Heart right ventricle (tissue), 16 donors: ENCODE measurements at regions not wholly inside any gene's neighbourhood (a gene's known extent, or its start where the extent isn't known, plus 50 kb on each side); places are given as distances from the start of the nearest gene placed in this dataset.

Experiments
- ATAC-seq, 8 donors: fragments of 200-7000 bp; cut with Tn5 transposase; one replicate each; pipeline ENCODE4 v1.9.1; 2020; ENCODE audit warnings: mild to moderate bottlenecking in 8 of 8, moderate library complexity in 8 of 8, moderate number of reproducible peaks in 1 of 8
- DNase-seq, 2 donors: peaks; one replicate each; pipeline ENCODE4 v3.0.0-alpha.2; 2020
- H3K27ac ChIP-seq, 10 donors: fragments of 200-600 bp; sonication (generic) in 2 of 10; one replicate each; pipeline versions ENCODE4 v1.5.0 to v1.8.0; 2020 to 2022; ENCODE audit warnings: mild to moderate bottlenecking in 3 of 10
- H3K27me3 ChIP-seq, 7 donors: fragments of 200-600 bp; one replicate each; pipeline ENCODE4 v1.8.0; 2021 to 2022; ENCODE audit warnings: mild to moderate bottlenecking in 2 of 7
- H3K36me3 ChIP-seq, 9 donors: fragments of 200-600 bp; sonication (generic) in 1 of 9; one replicate each; pipeline versions ENCODE4 v1.5.0 to v1.8.0; 2020 to 2022; ENCODE audit warnings: mild to moderate bottlenecking in 2 of 9
- H3K4me1 ChIP-seq, 9 donors: fragments of 200-600 bp; sonication (generic) in 1 of 9; one replicate each; pipeline versions ENCODE4 v1.5.0 to v1.8.0; 2020 to 2022; ENCODE audit warnings: mild to moderate bottlenecking in 4 of 9
- H3K4me3 ChIP-seq, 10 donors: fragments of 200-600 bp; sonication (generic) in 2 of 10; one replicate each; pipeline versions ENCODE4 v1.5.0 to v1.8.0; 2020 to 2022; ENCODE audit warnings: mild to moderate bottlenecking in 7 of 10, moderate library complexity in 2 of 10
- H3K9me3 ChIP-seq, 11 donors: fragments of 200-600 bp in 10 of 11; sonication (generic) in 2 of 11; one replicate each; pipeline versions ENCODE4 v1.5.0 to v1.8.0; 2013 to 2022; ENCODE audit warnings: mild to moderate bottlenecking in 2 of 11, control low read depth in 1 of 11, moderate library complexity in 1 of 11
- CTCF ChIP-seq, 9 donors: fragments of 200-600 bp; sonication (generic) in 2 of 9; IDR thresholded peaks; one replicate each; pipeline versions ENCODE4 v1.5.0 to v1.8.0; 2021 to 2022; ENCODE audit warnings: antibody characterized with exemption in 9 of 9, mild to moderate bottlenecking in 5 of 9, moderate library complexity in 1 of 9
- WGBS, 2 donors: extraction: QIAGEN DNeasy Blood & Tissue Kit; methylation state at CpG; one replicate each; pipeline ENCODE4 v1.1.7; 2013; ENCODE audit warnings: inconsistent platforms in 1 of 2; 5-methylcytosine and 5-hydroxymethylcytosine counted together
- intact Hi-C, 10 donors: fragments of 100-400 bp; cut with DNase I; formaldehyde crosslinking; loops; one replicate each; pipeline versions ENCODE4 v1.11.1 to v1.14.2; 2022
- donor health status: Arrhythmogenic right ventricular cardiomyopathy.
- donor health status: ischemic (EF 13 %, LVEDD 7.1; RV severe dilation, severe dysfunction).
- donor health status: healthy with polysubstance abuse.
- donor health status: DM: no; HTN: yes; CAD: no.
- donor health status: DM: no; HTN: no; CAD: no.
- donor health status: ischemic (EF 25% LVEDD 6.9; RV normal size, moderate dysfunction).
- donor health status: ischemic (EF 25% LVEDD 5.7; RV mildly dilated, moderate dysfunction).
- donor health status: healthy.
- donor health status: DM: yes; HTN: yes; CAD: no.
- donor health status: Ischemic cardiomyopathy.
- donor health status: ischemic (EF 35%, LVEDD 5.7; RV mildly dilated, moderate dysfunction).
- donor health status: nonischemic (EF 11% LVEDD 7.7; RV severe dilation, severe dysfunction).
- donor health status: DM: yes; HTN: yes; CAD: no.
- donor health status: PGD.
- donor health status: ischemic (EF 29% LVEDD 5.4; RV normal size, mild dysfunction).
- donor health status: nonischemic (EF 23%, LVEDD 6.1; RV moderate dilation, normal function).

DNA sequence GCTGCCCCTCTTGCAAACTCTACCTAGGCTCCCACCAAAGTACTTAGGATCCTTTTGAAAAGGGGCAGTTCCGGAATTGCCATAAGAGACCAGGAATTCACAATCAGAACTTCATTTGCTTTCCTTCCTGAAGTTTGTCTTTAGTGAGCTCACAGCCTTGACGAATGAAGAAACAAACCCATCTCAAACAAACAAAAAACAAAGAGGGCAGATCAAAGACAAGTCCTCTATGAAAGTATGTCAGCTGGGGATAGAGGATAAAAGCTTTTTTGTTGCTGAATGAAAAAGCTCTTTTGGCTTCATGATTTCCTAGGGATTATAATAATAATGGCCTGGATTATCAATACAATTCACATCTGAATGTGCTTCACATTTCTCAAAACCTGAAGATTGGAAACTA is 357.9 kb upstream of the DUSP10 start:
- no peak for TF ChIP-seq CTCF (IDR thresholded peaks at IDR 0.05)
- H3K27ac ChIP-seq = no peak overlapping the region
- H3K27me3 ChIP-seq = peaks cover 0 to 10% (median 0%) of the 10 kb centered on the region in 7 donors
- WGBS, 2 donors = 51 to 83% methylated on average over 2 of the region's 2 CpGs
- H3K9me3 ChIP-seq = no peaks in the 10 kb centered on the region
- no peaks in the 10 kb centered on the region for H3K36me3 ChIP-seq
- intact Hi-C loops = loop anchor here in 5 of 10 donors (5.0 to 10.0 kb wide), 2 partner anchors 355 to 358 kb away; no protein-coding TSS in a partner anchor
- ATAC-seq (no peak), DNase-seq (no peak)
- H3K4me1 ChIP-seq = peaks cover 0 to 15% (median 0%) of the 10 kb centered on the region in 9 donors
- no peak overlapping the region for H3K4me3 ChIP-seq

DNA sequence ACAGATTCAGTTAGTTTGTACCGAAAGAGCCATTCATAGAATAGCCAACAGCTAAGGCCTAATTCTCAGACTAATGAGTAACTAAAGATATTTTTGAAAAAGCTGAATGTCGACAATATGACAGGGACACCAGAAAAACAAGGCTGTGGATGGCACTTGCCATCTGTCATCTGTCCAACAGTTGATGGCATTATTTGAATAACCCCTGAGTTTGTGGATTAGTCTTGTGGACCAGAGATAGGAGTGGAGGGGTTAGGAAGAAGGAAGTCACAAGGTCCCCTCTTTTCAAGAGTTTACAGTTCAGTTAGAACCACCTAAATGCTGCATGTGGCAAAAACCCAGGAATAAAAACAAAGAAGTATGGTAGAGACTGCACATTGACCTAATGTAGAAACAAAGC is 356.5 kb upstream of the DUSP10 start:
- H3K4me3 ChIP-seq = no peak overlapping the region
- H3K27me3 ChIP-seq = peaks cover 0 to 10% (median 0%) of the 10 kb centered on the region in 7 donors
- no peaks in the 10 kb centered on the region for H3K36me3 ChIP-seq
- no peak for ATAC-seq
- 23 to 53% methylated on average over 2 of the region's 2 CpGs for WGBS, 2 donors
- H3K9me3 ChIP-seq = no peaks in the 10 kb centered on the region
- no peak for TF ChIP-seq CTCF (IDR thresholded peaks at IDR 0.05)
- intact Hi-C loops = loop anchor here in 4 of 10 donors (5.0 to 10.0 kb wide), 2 partner anchors 356 to 359 kb away; no protein-coding TSS in a partner anchor
- no peak for DNase-seq
- H3K27ac ChIP-seq = no peak overlapping the region
- H3K4me1 ChIP-seq = peaks cover 0 to 15% (median 0%) of the 10 kb centered on the region in 9 donors

- Histone ChIP-seq H3K36me3 (no peaks in the 10 kb centered on the region), H3K27me3 (peaks cover 0 to 10% (median 0%) of the 10 kb centered on the region in 7 donors), H3K4me1 (peaks cover 0 to 15% (median 0%) of the 10 kb centered on the region in 9 donors), H3K9me3 (no peaks in the 10 kb centered on the region), H3K4me3 (no peak overlapping the region), H3K27ac (no peak overlapping the region)
- no peak for ATAC-seq
- WGBS, 2 donors = 74 to 82% methylated on average over 4 of the region's 4 CpGs
- intact Hi-C loops = loop anchor here in 6 of 10 donors (2.0 to 10.0 kb wide), 4 partner anchors 19 to 360 kb away; no protein-coding TSS in a partner anchor
- no peak for DNase-seq
- TF ChIP-seq CTCF (IDR thresholded peaks at IDR 0.05) = no peak
Measured at GRCh38 chr1:222097588-222097987, 355.7 kb upstream of the DUSP10 start.

DNA sequence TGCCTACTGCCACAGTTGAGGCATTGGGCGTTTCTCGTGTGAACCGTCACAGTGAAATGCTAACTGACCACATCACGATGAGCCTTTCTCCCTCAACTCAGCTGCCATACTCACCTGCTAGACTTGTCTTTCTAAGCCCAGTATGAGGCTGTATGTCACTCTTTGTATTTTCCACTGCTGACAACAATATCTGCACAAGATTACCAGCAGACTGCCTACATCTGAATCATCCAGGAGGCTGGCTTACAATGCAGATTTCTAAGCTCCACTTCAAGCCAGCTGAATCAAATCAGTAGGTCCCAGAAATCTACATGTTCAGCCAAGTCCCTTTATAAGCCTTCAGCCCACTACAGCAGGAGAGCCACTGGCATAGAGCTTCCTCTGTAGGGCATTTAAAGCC is 355.0 kb upstream of the DUSP10 start:
- Histone ChIP-seq H3K27me3 (peaks cover 0 to 10% (median 0%) of the 10 kb centered on the region in 7 donors), H3K4me3 (no peak overlapping the region), H3K4me1 (peaks cover 0 to 15% (median 0%) of the 10 kb centered on the region in 9 donors), H3K27ac (no peak overlapping the region), H3K36me3 (no peaks in the 10 kb centered on the region), H3K9me3 (no peaks in the 10 kb centered on the region)
- 56 to 70% methylated on average over 4 of the region's 4 CpGs for WGBS, 2 donors
- TF ChIP-seq CTCF (IDR thresholded peaks at IDR 0.05) = no peak
- ATAC-seq = peak in 4 of 8 donors; percentile 33 to 80 (median 57)
- DNase-seq = no peak
- intact Hi-C loops = loop anchor here in 6 of 10 donors (1.0 to 10.0 kb wide), 5 partner anchors 20 to 360 kb away; no protein-coding TSS in a partner anchor
